ENCODE measurements at regions not wholly inside any gene's neighbourhood (a gene's known extent, or its start where the extent isn't known, plus 50 kb on each side); places are given as distances from the start of the nearest gene placed in this dataset.
"Not testable (repeated sequence)": the region's sequence is repeated elsewhere in the genome, so short reads cannot be mapped to it uniquely, and the experiment has no call there.

DNA sequence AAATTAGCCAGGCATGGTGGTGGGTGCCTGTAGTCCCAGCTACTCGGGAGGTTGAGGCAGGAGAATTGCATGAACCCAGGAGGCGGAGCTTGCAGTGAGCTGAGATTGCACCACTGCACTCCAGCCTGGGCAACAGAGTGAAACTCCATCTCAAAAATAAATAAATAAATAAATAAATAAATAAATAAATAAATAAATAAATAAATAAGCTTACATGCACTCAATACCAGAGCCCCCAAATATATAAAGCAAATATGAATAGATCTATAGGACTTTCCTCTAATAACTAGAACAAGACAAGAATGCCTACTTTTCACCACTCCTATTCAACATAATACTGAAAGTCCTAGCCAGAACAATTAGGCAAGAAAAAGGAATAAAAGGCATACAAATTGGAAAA lies 147.5 kb upstream of the SOX6 start:
- H3K4me1 ChIP-seq; H3K4me2 ChIP-seq; DNase-seq (ENCODE audit: low read depth in 1 of 2, low spot score in 1 of 2); H3K4me3 ChIP-seq; POLR2A ChIA-PET; FAIRE-seq; H3K9me3 ChIP-seq; H3K27ac ChIP-seq; ATAC-seq: not testable (repeated sequence)
- CTCF ChIA-PET: interaction anchor here (1.2 kb wide), 1 partner anchor 8 kb away, joined by 3 read pairs; no protein-coding TSS in a partner anchor
- 38% methylated on average over 2 of the region's 2 CpGs for WGBS (ENCODE audit: missing lambda C conversion rate)
- peak; percentile 71 for TF ChIP-seq ZC3H11A (IDR thresholded peaks at IDR 0.05)

DNA sequence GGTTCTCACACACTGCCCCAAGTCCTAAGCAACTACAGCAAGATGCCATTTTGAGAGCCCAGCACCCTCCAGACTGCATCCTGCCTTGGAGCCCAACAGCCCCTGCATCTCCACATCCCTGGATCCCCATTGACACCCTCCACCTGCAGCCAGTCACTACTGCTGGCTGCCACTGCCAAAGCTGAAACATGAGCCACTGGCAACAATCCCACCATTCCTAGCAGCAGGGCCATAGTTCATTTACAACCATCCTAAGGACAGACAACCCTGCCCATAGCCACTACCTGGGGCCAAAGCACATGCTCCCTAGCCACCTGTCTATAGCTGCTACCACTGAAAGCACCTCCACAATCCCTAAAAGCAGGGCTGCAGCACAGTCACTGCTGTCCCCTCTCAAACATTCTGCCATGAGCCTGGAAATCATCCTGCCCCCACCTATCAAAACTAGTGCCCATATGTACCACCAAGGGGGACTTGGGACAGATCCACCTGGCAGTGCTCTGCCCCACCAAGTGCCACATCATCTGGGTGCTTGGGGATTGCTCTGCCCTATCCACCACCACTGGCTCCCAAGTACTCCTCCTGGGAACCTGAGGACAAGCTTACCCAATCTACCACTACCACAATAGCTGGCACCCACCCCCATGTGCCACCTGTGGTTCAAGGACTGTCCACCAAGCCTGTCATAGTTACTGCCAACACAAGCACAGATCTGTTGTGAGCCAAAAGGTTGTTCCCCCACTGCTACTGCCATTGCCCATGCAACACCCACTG lies 138.8 kb upstream of the SOX6 start:
- DNase-seq (ENCODE audit: low read depth in 1 of 2, low spot score in 1 of 2) (no peak), ATAC-seq (no peak), FAIRE-seq (no peak)
- no peak overlapping the region for H3K4me3 ChIP-seq
- POLR2A ChIA-PET: no interaction called here
- no peaks in the 10 kb centered on the region for H3K4me1 ChIP-seq
- H3K27ac ChIP-seq: no peak overlapping the region
- CTCF ChIA-PET: interaction anchor here (1.0 kb wide), 1 partner anchor 9 kb away, joined by 3 read pairs; no protein-coding TSS in a partner anchor
- H3K4me2 ChIP-seq: no peak overlapping the region
- TF ChIP-seq EHMT2 (IDR thresholded peaks at IDR 0.05; ENCODE audit: low read depth) (no peak), TP53 (CRISPR knock-in tag; IDR thresholded peaks at IDR 0.05) (no peak), EHF (CRISPR knock-in tag; IDR thresholded peaks at IDR 0.05) (no peak), BHLHE40 (IDR thresholded peaks at IDR 0.05; ENCODE audit: low read depth, low read length) (no peak), CHD2 (IDR thresholded peaks at IDR 0.05; ENCODE audit: low read length, partially characterized antibody) (no peak), HOXB13 (CRISPR knock-in tag; IDR thresholded peaks at IDR 0.05; ENCODE audit: low read depth) (no peak), HEYL (CRISPR knock-in tag; IDR thresholded peaks at IDR 0.05) (no peak), CBX2 (IDR thresholded peaks at IDR 0.05; ENCODE audit: borderline replicate concordance, low read depth) (no peak), GATA3 (IDR thresholded peaks at IDR 0.05; ENCODE audit: borderline replicate concordance) (no peak), POLR2AphosphoS2 (conservative IDR thresholded peaks at IDR 0.05; ENCODE audit: low read length) (no peak), SREBF2 (IDR thresholded peaks at IDR 0.05) (no peak), NFE2L2 (conservative IDR thresholded peaks at IDR 0.05; ENCODE audit: low read length) (no peak), RARB (CRISPR knock-in tag; IDR thresholded peaks at IDR 0.05) (no peak)
- TF ChIP-seq, protein P1, sequence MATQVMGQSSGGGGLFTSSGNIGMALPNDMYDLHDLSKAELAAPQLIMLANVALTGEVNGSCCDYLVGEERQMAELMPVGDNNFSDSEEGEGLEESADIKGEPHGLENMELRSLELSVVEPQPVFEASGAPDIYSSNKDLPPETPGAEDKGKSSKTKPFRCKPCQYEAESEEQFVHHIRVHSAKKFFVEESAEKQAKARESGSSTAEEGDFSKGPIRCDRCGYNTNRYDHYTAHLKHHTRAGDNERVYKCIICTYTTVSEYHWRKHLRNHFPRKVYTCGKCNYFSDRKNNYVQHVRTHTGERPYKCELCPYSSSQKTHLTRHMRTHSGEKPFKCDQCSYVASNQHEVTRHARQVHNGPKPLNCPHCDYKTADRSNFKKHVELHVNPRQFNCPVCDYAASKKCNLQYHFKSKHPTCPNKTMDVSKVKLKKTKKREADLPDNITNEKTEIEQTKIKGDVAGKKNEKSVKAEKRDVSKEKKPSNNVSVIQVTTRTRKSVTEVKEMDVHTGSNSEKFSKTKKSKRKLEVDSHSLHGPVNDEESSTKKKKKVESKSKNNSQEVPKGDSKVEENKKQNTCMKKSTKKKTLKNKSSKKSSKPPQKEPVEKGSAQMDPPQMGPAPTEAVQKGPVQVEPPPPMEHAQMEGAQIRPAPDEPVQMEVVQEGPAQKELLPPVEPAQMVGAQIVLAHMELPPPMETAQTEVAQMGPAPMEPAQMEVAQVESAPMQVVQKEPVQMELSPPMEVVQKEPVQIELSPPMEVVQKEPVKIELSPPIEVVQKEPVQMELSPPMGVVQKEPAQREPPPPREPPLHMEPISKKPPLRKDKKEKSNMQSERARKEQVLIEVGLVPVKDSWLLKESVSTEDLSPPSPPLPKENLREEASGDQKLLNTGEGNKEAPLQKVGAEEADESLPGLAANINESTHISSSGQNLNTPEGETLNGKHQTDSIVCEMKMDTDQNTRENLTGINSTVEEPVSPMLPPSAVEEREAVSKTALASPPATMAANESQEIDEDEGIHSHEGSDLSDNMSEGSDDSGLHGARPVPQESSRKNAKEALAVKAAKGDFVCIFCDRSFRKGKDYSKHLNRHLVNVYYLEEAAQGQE (IDR thresholded peaks at IDR 0.05): no peak
- H3K9me3 ChIP-seq: no peaks in the 10 kb centered on the region

DNA sequence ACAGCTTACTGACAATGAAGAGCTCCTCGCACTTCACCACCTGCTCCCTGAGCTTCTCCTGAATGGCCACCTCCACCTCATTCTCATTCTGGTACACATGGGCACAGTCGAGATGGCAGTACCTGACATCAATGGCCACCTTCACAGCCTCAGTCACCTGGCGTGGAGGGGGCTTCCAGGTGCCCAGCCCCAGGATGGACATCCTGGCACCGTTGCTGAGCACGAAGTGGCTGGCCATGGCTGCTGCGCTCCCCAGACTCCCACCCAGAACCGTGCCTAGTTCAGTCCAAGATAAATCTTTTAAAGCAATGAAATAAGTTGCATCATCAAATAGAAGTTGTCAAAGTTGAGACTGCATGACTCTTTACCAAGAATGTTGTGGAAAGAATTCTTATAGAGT lies 128.1 kb upstream of the SOX6 start:
- H3K9me3 ChIP-seq: no peaks in the 10 kb centered on the region
- H3K4me1 ChIP-seq: no peaks in the 10 kb centered on the region
- no peak overlapping the region for H3K4me2 ChIP-seq
- DNase-seq (ENCODE audit: low read depth in 1 of 2, low spot score in 1 of 2): no peak
- CTCF ChIA-PET: no interaction called here
- POLR2A ChIA-PET: no interaction called here
- no peak for FAIRE-seq
- 22% methylated on average over 7 of the region's 7 CpGs for WGBS (ENCODE audit: missing lambda C conversion rate)
- ATAC-seq: no peak
- H3K4me3 ChIP-seq: no peak overlapping the region
- no peak overlapping the region for H3K27ac ChIP-seq
- TF ChIP-seq HOXB5 (CRISPR knock-in tag; IDR thresholded peaks at IDR 0.05) (no peak), FOSL2 (IDR thresholded peaks at IDR 0.05) (no peak), FOSL2 (CRISPR knock-in tag; IDR thresholded peaks at IDR 0.05) (no peak), MAFK (IDR thresholded peaks at IDR 0.05; ENCODE audit: partially characterized antibody) (no peak), HOXA7 (CRISPR knock-in tag; IDR thresholded peaks at IDR 0.05) (no peak), JUN (IDR thresholded peaks at IDR 0.05) (no peak), RCOR1 (IDR thresholded peaks at IDR 0.05; ENCODE audit: low read depth, low read length) (no peak), POLR2AphosphoS2 (conservative IDR thresholded peaks at IDR 0.05; ENCODE audit: low read length) (no peak)
- TF ChIP-seq, protein P2, sequence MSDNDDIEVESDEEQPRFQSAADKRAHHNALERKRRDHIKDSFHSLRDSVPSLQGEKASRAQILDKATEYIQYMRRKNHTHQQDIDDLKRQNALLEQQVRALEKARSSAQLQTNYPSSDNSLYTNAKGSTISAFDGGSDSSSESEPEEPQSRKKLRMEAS (IDR thresholded peaks at IDR 0.05): no peak
- TF ChIP-seq, protein P3, sequence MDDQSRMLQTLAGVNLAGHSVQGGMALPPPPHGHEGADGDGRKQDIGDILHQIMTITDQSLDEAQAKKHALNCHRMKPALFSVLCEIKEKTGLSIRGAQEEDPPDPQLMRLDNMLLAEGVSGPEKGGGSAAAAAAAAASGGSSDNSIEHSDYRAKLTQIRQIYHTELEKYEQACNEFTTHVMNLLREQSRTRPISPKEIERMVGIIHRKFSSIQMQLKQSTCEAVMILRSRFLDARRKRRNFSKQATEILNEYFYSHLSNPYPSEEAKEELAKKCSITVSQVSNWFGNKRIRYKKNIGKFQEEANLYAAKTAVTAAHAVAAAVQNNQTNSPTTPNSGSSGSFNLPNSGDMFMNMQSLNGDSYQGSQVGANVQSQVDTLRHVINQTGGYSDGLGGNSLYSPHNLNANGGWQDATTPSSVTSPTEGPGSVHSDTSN (IDR thresholded peaks at IDR 0.05): no peak
- TF ChIP-seq, protein P4, sequence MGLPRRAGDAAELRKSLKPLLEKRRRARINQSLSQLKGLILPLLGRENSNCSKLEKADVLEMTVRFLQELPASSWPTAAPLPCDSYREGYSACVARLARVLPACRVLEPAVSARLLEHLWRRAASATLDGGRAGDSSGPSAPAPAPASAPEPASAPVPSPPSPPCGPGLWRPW (IDR thresholded peaks at IDR 0.05): no peak

Data from A549 (cell line).